Esophagus muscularis mucosa (tissue), 3 donors: ENCODE measurements at regions not wholly inside any gene's neighbourhood (a gene's known extent, or its start where the extent isn't known, plus 50 kb on each side); places are given as distances from the start of the nearest gene placed in this dataset.

Experiments
- CTCF ChIP-seq, 3 experiments: fragments of 200-600 bp in 2 of 3; fragments of 450-650 bp in 1 of 3; sonication (generic) in 2 of 3; IDR thresholded peaks; one replicate each; pipeline ENCODE4 v1.5.1; 2017 to 2019; ENCODE audit warnings: antibody characterized with exemption in 3 of 3, mild to moderate bottlenecking in 2 of 3, moderate library complexity in 1 of 3
- POLR2A ChIP-seq: fragments of 450-650 bp; IDR thresholded peaks from one replicate; pipeline ENCODE4 v1.6.1; 2017; ENCODE audit warnings: antibody characterized with exemption, moderate library complexity, mild to moderate bottlenecking, low read depth

GRCh38 chr3:82165266-82165665 is 403.8 kb upstream of the GBE1 start:
- no peak for TF ChIP-seq CTCF (IDR thresholded peaks at IDR 0.05)
- no peak for TF ChIP-seq POLR2A
